Cardiac fibroblast (primary cell): ENCODE measurements at regions not wholly inside any gene's neighbourhood (a gene's known extent, or its start where the extent isn't known, plus 50 kb on each side); places are given as distances from the start of the nearest gene placed in this dataset.

Experiments
- DNase-seq, 2 donors: peaks; one replicate each; pipeline versions ENCODE4 v3.0.0 to v3.0.0-alpha.2; 2010; ENCODE audit warnings: low read depth in 2 of 2
- H3K4me3 ChIP-seq, 2 donors: replicated peaks in 1 of 2; 1 replicate in 1 of 2; 2 replicates in 1 of 2; pipeline ENCODE4 v1.5.1; 2011; ENCODE audit warnings: low read depth in 2 of 2, low read length in 2 of 2, mild to moderate bottlenecking in 2 of 2, moderate library complexity in 1 of 2
- TF ChIP-seq, protein P1 (sequence below): IDR thresholded peaks from one replicate; pipeline ENCODE4 v1.5.1; 2011; ENCODE audit warnings: low read depth, mild to moderate bottlenecking, low read length, inconsistent platforms

DNA sequence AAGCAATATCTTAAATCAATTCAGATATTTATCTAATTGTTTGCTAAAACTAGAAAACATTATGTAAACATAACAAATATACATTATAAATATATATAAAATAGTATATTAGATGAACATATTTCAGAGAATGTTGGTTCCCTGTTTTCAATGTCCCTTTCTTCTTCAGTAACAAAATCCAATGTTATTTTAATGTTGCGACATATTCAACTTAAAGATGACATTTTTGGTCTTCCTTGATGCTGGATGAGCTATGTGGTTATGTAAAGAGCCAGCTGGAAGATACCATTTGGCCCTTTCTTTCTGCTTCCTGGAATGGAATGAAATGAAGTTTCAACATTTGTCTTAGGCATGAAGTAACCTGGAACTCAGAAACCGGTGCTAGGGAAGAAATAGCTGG lies 668.1 kb upstream of the CDH6 start:
- no peak overlapping the region for H3K4me3 ChIP-seq
- no peak for DNase-seq
- TF ChIP-seq, protein P1, sequence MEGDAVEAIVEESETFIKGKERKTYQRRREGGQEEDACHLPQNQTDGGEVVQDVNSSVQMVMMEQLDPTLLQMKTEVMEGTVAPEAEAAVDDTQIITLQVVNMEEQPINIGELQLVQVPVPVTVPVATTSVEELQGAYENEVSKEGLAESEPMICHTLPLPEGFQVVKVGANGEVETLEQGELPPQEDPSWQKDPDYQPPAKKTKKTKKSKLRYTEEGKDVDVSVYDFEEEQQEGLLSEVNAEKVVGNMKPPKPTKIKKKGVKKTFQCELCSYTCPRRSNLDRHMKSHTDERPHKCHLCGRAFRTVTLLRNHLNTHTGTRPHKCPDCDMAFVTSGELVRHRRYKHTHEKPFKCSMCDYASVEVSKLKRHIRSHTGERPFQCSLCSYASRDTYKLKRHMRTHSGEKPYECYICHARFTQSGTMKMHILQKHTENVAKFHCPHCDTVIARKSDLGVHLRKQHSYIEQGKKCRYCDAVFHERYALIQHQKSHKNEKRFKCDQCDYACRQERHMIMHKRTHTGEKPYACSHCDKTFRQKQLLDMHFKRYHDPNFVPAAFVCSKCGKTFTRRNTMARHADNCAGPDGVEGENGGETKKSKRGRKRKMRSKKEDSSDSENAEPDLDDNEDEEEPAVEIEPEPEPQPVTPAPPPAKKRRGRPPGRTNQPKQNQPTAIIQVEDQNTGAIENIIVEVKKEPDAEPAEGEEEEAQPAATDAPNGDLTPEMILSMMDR: no peak

DNA sequence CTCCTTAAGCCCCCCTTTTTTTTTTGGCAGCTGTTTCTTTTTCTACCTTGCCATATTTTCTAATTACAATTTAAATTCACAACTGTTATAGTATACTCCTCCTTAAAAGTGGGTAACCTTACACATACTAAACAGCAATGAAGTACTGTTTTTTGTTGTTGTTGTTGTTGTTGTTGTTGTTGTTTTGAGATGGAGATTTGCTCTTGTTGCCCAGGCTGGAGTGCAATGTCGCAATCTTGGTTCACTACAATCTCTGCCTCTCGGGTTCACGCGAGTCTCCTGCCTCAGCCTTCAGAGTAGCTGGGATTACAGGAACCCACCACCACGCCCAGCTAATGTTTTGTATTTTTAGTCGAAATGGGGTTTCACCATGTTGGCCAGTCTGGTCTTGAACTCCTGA lies 669.1 kb upstream of the CDH6 start:
- no peak for DNase-seq
- TF ChIP-seq, protein P1: no peak
- no peak overlapping the region for H3K4me3 ChIP-seq

DNA sequence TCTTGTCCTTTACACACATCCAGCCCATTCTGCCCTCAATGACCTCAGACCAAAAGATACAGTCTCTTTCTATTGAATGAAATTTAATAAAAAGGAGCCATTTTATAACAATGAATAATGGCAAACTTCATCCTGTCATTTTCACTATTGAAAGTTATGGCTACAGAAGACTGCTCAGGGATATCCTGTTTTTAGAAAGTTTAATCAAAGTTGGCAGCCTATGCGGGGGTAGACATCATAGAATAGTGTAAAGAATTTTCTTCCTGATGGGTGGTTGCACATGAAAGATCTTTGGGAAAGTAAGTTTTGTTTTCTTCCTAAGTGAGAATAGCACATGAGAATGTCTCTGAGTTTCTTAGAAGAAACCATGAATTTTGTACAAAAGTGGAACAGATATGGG lies 670.4 kb upstream of the CDH6 start:
- TF ChIP-seq, protein P1: no peak
- no peak overlapping the region for H3K4me3 ChIP-seq
- no peak for DNase-seq

DNA sequence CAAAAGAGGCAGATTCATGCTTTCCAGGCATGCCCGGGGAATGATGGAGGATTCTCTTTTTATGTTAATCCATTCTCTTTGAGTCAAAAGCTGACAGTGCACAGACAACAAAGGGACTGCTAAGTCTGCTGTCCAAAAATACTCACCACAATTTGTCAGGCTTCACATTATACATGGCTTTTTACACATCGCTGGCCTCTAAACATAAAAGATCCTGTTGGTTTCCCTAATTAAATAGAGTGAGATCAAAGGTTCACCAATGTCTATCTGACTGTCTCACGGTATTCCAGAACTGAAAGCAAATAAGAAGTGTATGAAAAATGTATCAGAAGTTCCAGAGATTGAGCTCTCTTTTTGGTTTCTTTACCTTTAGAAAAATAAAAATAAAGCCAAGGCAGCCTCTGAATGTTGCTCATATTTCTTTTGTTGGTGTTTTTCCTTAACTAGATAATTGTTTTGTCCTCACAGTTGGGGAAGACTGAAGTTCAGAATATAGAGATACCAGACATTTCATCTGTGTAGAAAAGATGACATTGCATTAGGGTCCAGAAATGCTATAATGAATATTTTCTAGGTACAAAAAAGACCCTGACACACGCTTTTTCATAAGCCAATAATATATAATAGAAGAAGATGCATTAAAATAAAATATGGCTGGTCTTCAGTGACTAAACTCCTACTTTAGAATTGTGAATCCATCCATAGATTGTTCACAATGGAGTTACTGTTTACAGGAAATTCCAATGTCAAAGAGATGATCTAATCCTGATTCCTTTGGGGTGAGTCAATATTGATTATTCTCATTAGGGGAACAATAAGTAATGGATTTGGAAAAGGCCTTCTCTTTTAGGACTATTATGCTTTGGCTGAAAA lies 688.2 kb upstream of the CDH6 start:
- H3K4me3 ChIP-seq: no peak overlapping the region
- peak in 1 of 2 donors; percentile 68 for DNase-seq
- TF ChIP-seq, protein P1: no peak

DNA sequence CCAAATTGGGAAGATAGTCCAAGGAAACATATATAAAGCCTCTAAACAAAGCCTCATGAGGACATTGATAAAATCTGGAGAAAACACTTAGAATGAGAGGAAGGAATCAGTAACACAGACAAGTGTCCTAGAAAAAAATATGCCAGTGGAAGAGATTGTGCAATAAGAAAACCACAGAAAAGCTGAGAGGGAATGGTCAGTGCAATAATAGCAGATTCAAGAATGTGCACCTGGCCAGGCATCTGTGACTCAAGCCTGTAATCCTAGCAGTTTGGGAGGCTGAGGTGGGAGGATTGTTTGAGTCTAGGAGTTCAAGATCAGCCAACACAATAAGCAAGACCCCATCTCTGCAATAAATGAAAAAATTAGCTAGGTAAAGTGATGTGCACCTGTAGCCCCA lies 691.2 kb upstream of the CDH6 start:
- H3K4me3 ChIP-seq: no peak overlapping the region
- TF ChIP-seq, protein P1: no peak
- DNase-seq: peak; percentile 0 to 63

DNA sequence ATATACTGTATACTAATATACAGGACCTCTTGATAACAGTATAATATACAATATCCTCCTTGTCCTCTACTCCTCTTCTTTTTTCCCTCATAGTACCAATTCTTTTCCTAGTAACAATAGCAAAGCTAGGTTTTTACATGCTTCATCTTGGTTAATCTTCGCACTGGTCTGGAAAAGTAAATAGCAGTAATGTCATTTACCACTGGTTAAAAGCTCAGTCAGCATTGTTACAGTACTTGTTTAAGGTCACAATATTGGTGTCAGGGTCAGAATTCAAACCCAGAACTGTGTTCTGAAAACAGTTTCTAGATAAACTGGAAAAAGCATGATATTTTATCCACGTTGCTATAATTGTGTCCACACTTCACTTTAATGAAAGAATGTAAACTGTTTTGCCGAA lies 692.4 kb upstream of the CDH6 start:
- no peak for DNase-seq
- TF ChIP-seq, protein P1: no peak
- no peak overlapping the region for H3K4me3 ChIP-seq
